Stimulated activated CD8-positive, alpha-beta memory T cell treated with anti-CD3 and anti-CD28 coated beads, Interleukin-2, amount 100 ng/mL, for 48 hours (primary cell): ENCODE measurements at regions not wholly inside any gene's neighbourhood (a gene's known extent, or its start where the extent isn't known, plus 50 kb on each side); places are given as distances from the start of the nearest gene placed in this dataset.
"Not testable (repeated sequence)": the region's sequence is repeated elsewhere in the genome, so short reads cannot be mapped to it uniquely, and the experiment has no call there.

Source experiments
- DNase-seq, 2 donors: peaks; one replicate each; pipeline ENCODE4 v3.0.0-alpha.2; 2020; ENCODE audit warnings: low read depth in 2 of 2

- DNase-seq = no peak
Measured at GRCh38 chr17:70278844-70279462, 109.6 kb downstream of the KCNJ2 start.

GRCh38 chr17:70286391-70286790 is 117.1 kb downstream of the KCNJ2 start:
- no peak for DNase-seq

GRCh38 chr17:70288540-70289290 is 119.4 kb downstream of the KCNJ2 start:
- DNase-seq = no peak

- DNase-seq = no peak
Measured at GRCh38 chr17:70290770-70291169, 121.4 kb downstream of the KCNJ2 start.

GRCh38 chr17:70292366-70292765 is 123.0 kb downstream of the KCNJ2 start:
- DNase-seq = no peak

GRCh38 chr17:70293564-70294310 is 124.4 kb downstream of the KCNJ2 start:
- not testable (repeated sequence) for DNase-seq

- DNase-seq = no peak
Measured at GRCh38 chr17:70295329-70295728, 126.0 kb downstream of the KCNJ2 start.

GRCh38 chr17:70295731-70296130 is 126.4 kb downstream of the KCNJ2 start:
- DNase-seq = no peak

- DNase-seq = no peak
Measured at GRCh38 chr17:70296456-70296855, 127.1 kb downstream of the KCNJ2 start.

GRCh38 chr17:70297397-70297796 is 128.1 kb downstream of the KCNJ2 start:
- DNase-seq = no peak

GRCh38 chr17:70298929-70299531 is 129.7 kb downstream of the KCNJ2 start:
- DNase-seq = no peak

GRCh38 chr17:70307430-70308225 is 138.3 kb downstream of the KCNJ2 start:
- no peak for DNase-seq

GRCh38 chr17:70308618-70309017 is 139.3 kb downstream of the KCNJ2 start:
- no peak for DNase-seq

GRCh38 chr17:70310221-70310672 is 140.9 kb downstream of the KCNJ2 start:
- DNase-seq = no peak

GRCh38 chr17:70313086-70313852 is 143.9 kb downstream of the KCNJ2 start:
- no peak for DNase-seq

GRCh38 chr17:70314096-70314495 is 144.8 kb downstream of the KCNJ2 start:
- no peak for DNase-seq

- no peak for DNase-seq
Measured at GRCh38 chr17:70314506-70314905, 145.2 kb downstream of the KCNJ2 start.

- DNase-seq = no peak
Measured at GRCh38 chr17:70317421-70317820, 148.1 kb downstream of the KCNJ2 start.

GRCh38 chr17:70318051-70318450 is 148.7 kb downstream of the KCNJ2 start:
- DNase-seq = no peak

- no peak for DNase-seq
Measured at GRCh38 chr17:70319516-70319915, 150.2 kb downstream of the KCNJ2 start.
